Ovary (tissue), 7 donors: ENCODE measurements at regions not wholly inside any gene's neighbourhood (a gene's known extent, or its start where the extent isn't known, plus 50 kb on each side); places are given as distances from the start of the nearest gene placed in this dataset.

ENCODE experiments used
- DNase-seq, 5 donors: peaks; one replicate each; pipeline ENCODE4 v3.0.0-alpha.2; 2019 to 2020
- H3K27ac ChIP-seq, 2 donors: fragments of 200-600 bp; one replicate each; pipeline versions ENCODE4 v1.5.1 to v1.8.0; 2019 to 2022
- H3K27me3 ChIP-seq: fragments of 200-600 bp; one replicate; pipeline ENCODE4 v1.8.0; 2022
- H3K36me3 ChIP-seq: fragments of 200-600 bp; sonication (generic); one replicate; pipeline ENCODE4 v1.5.1; 2019
- H3K4me1 ChIP-seq: one replicate; pipeline ENCODE4 v1.8.1; 2013; ENCODE audit warnings: mild to moderate bottlenecking, moderate library complexity; ENCODE audit not compliant: insufficient read depth
- H3K4me3 ChIP-seq: fragments of 200-600 bp; sonication (generic); one replicate; pipeline ENCODE4 v1.5.1; 2017
- H3K9me3 ChIP-seq, 2 donors: fragments of 200-600 bp in 1 of 2; sonication (generic) in 1 of 2; one replicate each; pipeline versions ENCODE4 v1.5.1 to v1.8.1; 2013 to 2019; ENCODE audit warnings: mild to moderate bottlenecking in 1 of 2, moderate library complexity in 1 of 2
- EP300 ChIP-seq: sonication (generic); formaldehyde crosslinking; IDR thresholded peaks from one replicate; pipeline ENCODE4 v1.6.1; 2017; ENCODE audit warnings: antibody characterized with exemption
- POLR2A ChIP-seq: fragments of 450-650 bp; IDR thresholded peaks from one replicate; pipeline ENCODE4 v1.6.1; 2017; ENCODE audit warnings: antibody characterized with exemption, mild to moderate bottlenecking, moderate library complexity
- WGBS, 3 donors: extraction: QIAGEN DNeasy Blood & Tissue Kit in 1 of 3; methylation state at CpG; one replicate each; pipeline versions ENCODE4 v1.1.5 to v1.1.7; 2013 to 2017; 5-methylcytosine and 5-hydroxymethylcytosine counted together
- intact Hi-C, 4 donors: fragments of 100-400 bp; cut with DNase I; formaldehyde crosslinking; loops; one replicate each; pipeline versions ENCODE4 v1.11.0 to v1.15.1; 2022 to 2023
- TF ChIP-seq, protein P1 (sequence below), 3 donors: fragments of 450-650 bp in 2 of 3; fragments of 200-600 bp in 1 of 3; IDR thresholded peaks; one replicate each; pipeline versions ENCODE4 v1.5.1 to v1.8.0; 2016 to 2022; ENCODE audit warnings: antibody characterized with exemption in 3 of 3, mild to moderate bottlenecking in 1 of 3
- donor health status: DM: no; HTN: no; CAD: no; lungs with moderate emphysema.
- donor health status: DM: no; HTN: no; CAD: no.
- donor health status: Bipolar disorder and iron deficiency.
- donor health status: DM: no; HTN: no; CAD: no.
- donor health status: DM: yes; HTN: yes; CAD: no.

GRCh38 chr16:5422643-5423496 is 325.3 kb upstream of the EEF2KMT start:
- TF ChIP-seq POLR2A (no peak), EP300 (no peak)
- TF ChIP-seq, protein P1, sequence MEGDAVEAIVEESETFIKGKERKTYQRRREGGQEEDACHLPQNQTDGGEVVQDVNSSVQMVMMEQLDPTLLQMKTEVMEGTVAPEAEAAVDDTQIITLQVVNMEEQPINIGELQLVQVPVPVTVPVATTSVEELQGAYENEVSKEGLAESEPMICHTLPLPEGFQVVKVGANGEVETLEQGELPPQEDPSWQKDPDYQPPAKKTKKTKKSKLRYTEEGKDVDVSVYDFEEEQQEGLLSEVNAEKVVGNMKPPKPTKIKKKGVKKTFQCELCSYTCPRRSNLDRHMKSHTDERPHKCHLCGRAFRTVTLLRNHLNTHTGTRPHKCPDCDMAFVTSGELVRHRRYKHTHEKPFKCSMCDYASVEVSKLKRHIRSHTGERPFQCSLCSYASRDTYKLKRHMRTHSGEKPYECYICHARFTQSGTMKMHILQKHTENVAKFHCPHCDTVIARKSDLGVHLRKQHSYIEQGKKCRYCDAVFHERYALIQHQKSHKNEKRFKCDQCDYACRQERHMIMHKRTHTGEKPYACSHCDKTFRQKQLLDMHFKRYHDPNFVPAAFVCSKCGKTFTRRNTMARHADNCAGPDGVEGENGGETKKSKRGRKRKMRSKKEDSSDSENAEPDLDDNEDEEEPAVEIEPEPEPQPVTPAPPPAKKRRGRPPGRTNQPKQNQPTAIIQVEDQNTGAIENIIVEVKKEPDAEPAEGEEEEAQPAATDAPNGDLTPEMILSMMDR (IDR thresholded peaks at IDR 0.05) = no peak
- WGBS, 3 donors = 81 to 84% (median 82%) methylated on average over 4 of the region's 4 CpGs
- Histone ChIP-seq H3K9me3 (no peaks in the 10 kb centered on the region), H3K27ac (no peak overlapping the region), H3K27me3 (no peaks in the 10 kb centered on the region), H3K4me1 (no peaks in the 10 kb centered on the region), H3K36me3 (no peaks in the 10 kb centered on the region), H3K4me3 (no peak overlapping the region)
- intact Hi-C loops = no loop called here
- no peak for DNase-seq

GRCh38 chr16:5422047-5422446 is 324.5 kb upstream of the EEF2KMT start:
- no peaks in the 10 kb centered on the region for H3K27me3 ChIP-seq
- no peak for DNase-seq
- no peaks in the 10 kb centered on the region for H3K9me3 ChIP-seq
- H3K4me3 ChIP-seq = no peak overlapping the region
- no peaks in the 10 kb centered on the region for H3K4me1 ChIP-seq
- no peak overlapping the region for H3K27ac ChIP-seq
- TF ChIP-seq POLR2A = no peak
- TF ChIP-seq EP300 = no peak
- TF ChIP-seq, protein P1 (IDR thresholded peaks at IDR 0.05) = no peak
- 34 to 49% (median 34%) methylated on average over 2 to 3 of the region's 3 CpGs for WGBS, 3 donors
- intact Hi-C loops = no loop called here
- H3K36me3 ChIP-seq = no peaks in the 10 kb centered on the region

DNA sequence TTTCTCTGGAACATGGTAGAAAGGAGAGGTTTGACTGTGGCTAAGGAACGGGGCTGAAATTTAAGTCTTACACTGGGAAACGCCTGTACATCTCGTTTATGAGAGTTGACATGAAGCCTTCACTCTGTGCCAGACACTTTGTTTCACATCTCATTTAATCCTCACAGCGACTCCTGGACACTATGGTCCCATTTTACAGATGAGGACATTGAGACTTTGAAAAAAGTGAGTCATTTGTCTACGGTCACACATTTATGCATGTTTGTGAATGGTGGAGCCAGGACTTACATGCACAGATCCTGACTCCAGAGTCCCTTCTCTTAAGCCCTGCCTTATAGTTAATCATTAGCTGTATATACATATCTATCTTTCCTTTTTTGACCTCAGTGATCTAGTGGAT is 318.4 kb upstream of the EEF2KMT start:
- no peaks in the 10 kb centered on the region for H3K36me3 ChIP-seq
- H3K4me1 ChIP-seq = no peaks in the 10 kb centered on the region
- H3K4me3 ChIP-seq = no peak overlapping the region
- no peak for TF ChIP-seq EP300
- TF ChIP-seq, protein P1 (IDR thresholded peaks at IDR 0.05) = no peak
- no peak for TF ChIP-seq POLR2A
- 58 to 61% (median 59%) methylated on average over 5 of the region's 5 CpGs for WGBS, 3 donors
- H3K9me3 ChIP-seq = no peaks in the 10 kb centered on the region
- no peaks in the 10 kb centered on the region for H3K27me3 ChIP-seq
- no peak overlapping the region for H3K27ac ChIP-seq
- intact Hi-C loops = loop anchor here in 1 of 4 donors (10.0 kb wide), 1 partner anchor 61 kb away; no protein-coding TSS in a partner anchor
- no peak for DNase-seq

GRCh38 chr16:5415123-5415522 is 317.5 kb upstream of the EEF2KMT start:
- Histone ChIP-seq H3K27ac (no peak overlapping the region), H3K36me3 (no peaks in the 10 kb centered on the region), H3K4me3 (no peak overlapping the region), H3K9me3 (no peaks in the 10 kb centered on the region), H3K4me1 (no peaks in the 10 kb centered on the region), H3K27me3 (no peaks in the 10 kb centered on the region)
- 28 to 40% (median 31%) methylated on average over 7 of the region's 7 CpGs for WGBS, 3 donors
- intact Hi-C loops = loop anchor here in 1 of 4 donors (10.0 kb wide), 1 partner anchor 60 kb away; no protein-coding TSS in a partner anchor
- no peak for DNase-seq
- TF ChIP-seq, protein P1 (IDR thresholded peaks at IDR 0.05) = no peak
- TF ChIP-seq EP300 (no peak), POLR2A (no peak)
